Stimulated activated CD4-positive, alpha-beta T cell treated with anti-CD3 and anti-CD28 coated beads, Interleukin-1b, Interleukin-23, amount 100 ng/mL, for 24 hours (primary cell): ENCODE measurements at regions not wholly inside any gene's neighbourhood (a gene's known extent, or its start where the extent isn't known, plus 50 kb on each side); places are given as distances from the start of the nearest gene placed in this dataset.

Experiments used
- DNase-seq, 4 experiments: peaks; one replicate each; pipeline ENCODE4 v3.0.0-alpha.2; 2020; ENCODE audit warnings: low read depth in 4 of 4, low spot score in 1 of 4

DNA sequence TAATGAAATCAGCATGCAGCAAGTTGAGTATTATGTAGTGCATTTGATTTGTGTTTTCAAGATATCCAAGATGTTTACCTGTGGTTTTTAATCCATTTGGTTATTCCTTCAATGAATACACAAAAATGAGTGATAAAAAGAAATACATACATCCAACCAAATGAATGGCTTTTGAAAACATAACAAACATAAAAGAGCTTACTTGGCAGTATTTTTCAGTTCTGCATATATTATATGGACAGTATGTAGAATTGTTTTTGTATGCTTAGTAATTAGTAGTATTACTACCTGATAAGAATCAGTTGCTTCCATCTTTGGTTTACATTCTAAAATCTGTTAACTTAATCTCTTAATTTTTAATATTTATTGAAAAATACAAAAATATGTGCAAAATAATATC, 908.9 kb upstream of the AGA start:
- DNase-seq = no peak

DNA sequence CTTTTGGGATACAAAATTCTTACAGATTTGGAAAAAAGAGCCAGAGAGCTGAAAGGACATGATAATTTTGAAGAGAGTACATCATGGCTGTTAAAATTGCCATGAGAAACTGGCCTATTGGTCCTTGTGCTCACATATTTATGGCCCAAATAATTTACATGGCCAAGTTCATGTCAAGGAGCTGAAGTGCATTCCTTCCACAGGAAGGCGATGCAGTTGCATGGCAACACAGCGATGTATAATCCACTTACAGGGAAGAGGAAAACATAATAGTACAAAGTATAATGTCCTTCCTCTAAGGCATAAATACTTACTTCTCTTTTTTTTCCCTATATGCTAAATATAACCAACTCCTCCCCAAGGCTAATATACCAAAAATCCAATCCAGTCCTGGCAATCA, 914.5 kb upstream of the AGA start:
- no peak for DNase-seq

DNA sequence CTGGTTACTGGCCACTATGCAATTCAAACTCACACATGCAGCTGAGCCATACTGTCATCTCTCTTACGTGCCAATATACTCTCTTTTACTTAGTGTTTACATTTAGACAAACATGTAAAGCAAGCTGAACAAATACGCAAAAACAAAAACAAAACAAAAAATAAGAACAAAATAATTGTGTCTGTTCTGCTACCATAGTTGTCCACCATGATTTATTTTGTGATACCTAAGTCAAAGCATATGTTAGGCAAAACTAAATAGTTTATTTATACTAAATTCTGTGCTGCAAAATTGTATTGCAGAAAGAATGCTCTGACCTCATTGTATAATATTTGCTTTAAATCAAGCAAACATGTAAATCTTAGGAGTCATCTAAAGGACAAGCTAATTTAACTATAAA, 943.2 kb upstream of the AGA start:
- no peak for DNase-seq

DNA sequence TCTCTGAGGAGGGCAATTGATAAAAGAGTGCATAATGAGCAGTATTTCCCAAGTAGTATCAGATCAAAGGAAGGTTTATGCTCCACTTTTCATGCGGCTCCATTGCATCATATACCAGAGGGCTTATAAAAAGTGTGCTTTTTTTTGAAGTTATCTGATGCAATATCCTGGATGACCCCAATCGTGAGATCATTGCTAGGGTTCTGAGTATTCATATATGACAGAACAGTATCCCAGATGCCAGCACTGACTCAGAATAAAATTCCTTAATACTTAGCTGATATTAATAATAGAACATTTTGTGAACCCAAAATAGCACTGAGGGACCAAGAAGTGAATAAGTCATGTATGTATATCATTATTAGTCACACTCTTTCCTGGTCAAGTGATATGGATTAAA, 945.5 kb upstream of the AGA start:
- no peak for DNase-seq

DNA sequence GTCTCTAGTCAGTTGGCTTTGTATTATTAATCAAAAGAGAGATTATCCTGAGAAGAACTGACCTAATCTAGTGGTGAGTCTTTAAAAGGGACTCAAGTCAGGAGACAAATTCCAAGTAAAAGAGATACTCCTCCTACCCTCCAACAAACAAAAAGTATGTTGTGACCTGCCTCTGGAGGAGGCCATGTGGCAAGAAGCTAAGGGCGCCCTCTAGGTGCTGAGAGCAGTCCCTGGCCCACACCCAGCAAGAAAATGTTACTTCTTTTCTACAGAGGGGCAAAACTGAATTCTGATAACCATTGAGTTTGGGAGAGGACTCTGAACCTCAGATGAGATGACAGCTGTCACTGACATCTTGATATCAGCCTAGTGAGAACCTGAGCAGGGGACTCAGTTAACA, 953.6 kb upstream of the AGA start:
- no peak for DNase-seq

DNA sequence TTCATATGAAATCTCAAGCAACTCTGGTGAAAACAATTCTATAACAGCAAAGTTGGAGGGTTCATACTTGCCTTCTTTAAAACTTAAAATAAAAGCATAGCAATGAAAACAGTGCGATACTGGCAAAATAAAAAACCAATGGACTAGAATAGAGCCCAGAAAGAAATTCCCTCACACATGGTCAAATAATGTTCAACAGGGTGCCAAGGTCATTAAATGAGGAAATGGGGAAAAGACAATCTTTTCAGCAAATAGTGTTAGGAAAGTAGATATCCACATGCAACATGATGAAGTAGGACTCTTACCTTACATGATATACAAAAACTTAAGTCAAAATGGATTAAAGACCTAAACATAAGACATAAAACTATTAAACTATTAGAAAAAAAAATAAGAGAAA, 970.2 kb upstream of the AGA start:
- DNase-seq = no peak

DNA sequence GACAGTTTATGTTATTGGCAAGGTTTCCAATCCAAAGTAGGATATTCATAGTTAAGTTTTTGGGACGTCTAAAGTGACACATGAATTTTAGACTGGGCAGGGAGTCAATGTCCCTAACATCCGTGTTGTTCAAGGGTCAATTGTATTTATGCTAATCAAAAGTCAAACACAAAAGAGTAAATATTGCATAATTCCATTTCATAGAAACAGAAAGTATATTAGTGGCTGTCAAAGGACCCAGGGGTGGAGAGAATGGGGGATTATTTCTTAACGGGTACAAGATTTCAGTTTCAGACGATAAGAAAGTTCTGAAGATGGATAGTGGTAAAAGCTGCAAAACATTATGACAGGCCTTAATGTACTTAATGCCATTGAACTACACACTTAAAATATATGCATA, 971.8 kb upstream of the AGA start:
- no peak for DNase-seq

DNA sequence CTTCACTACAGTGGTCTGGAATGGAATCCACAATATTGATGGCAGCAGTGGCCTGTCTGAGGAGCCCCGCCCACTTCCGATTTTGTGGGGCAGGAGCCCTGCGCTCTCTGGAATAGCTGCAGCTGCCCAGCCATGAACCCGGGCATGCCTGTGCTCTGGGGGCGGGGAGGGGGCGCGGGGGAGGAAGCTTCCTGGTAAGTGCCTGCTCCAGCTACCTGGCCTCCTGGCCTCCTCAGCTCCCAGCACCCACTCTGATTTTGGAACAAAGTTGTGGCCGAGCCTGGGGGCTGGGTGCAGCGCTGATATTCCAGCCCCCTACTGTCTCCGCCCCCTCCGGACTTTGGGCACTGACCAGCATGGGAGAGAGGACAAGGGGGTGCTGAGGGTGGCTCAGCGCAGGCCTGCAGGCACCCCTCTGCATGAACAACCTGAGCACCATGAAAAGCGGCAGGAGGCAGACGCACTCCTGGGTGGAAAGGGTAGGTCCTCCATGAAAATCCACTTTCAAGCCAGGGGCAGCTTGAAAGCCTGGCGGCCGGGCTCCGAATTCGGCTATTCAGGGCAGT, 972.7 kb upstream of the AGA start:
- no peak for DNase-seq

DNA sequence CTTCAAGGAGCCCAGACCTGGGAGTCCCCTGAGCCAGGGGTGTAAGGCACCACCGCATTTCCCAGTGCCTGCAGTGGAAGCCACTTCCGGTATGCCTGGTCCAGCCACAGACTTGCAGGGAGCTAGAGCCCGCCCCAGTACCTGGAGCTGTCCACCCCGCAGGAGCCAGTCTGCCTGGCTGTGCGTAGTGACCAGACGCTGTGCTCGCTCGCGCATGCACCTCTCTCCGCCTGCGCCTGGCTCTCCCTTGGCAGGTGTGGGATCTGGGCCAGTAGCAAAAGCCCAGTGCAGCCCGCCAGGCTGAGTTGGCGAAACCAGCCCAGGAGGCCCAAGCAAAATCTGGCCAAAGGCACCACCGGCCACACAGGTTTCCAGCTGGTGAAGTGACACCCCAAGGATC, 973.7 kb upstream of the AGA start:
- no peak for DNase-seq

DNA sequence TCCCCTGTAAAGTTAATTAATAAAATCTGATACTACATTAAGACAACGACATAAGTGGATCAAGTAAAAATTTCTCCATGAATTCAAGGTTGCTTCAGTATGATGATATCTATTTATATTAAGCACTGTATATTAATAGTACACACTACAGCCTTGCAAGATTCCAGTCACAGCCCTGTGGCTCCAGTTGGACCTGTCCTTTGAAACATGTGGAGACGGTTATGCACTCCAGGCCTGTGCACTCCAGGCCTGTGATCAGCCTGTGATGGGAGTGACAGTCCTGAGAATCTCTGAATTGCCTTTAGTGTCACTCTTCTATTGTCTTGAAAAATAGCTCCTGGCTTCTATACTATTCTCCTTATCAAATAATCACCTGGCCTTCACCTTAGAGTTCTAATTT, 981.1 kb upstream of the AGA start:
- no peak for DNase-seq

DNA sequence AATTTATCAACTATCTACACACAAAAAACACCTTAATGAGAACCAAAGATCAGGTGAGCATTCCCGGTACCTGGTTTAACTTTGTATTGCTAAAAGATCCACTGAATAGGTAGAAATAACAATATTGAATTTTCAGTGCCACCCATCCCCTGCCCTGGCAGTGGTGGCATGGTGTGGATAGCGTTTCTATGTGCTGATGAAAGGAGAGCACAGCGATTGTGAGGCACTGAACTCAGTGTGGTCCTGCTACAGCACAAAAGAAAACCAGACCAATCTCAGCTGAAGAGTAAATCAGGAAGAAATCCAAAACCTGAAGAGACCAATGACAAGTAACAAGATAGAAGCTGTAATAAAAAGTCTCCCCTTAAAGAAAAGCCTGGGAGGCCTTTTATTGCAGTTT, 984.6 kb upstream of the AGA start:
- DNase-seq = no peak

DNA sequence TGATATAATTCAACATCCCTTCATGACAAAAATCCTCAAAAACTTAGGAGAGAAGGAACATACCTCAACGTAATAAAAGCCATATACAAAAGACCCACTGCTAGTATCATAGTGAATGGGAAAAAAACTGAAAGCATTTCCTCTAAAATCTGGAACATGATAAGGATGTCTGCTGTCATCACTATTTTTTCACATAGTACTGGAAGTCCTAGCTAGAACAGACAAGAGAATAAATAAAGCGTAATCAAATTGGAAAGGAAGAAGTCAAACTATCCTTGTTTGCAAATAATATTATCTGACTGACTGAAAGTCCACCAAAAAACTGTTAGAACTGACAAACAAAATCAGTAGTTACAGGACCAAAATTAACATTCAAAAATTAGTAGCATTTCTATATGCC, 985.4 kb upstream of the AGA start:
- DNase-seq = no peak

DNA sequence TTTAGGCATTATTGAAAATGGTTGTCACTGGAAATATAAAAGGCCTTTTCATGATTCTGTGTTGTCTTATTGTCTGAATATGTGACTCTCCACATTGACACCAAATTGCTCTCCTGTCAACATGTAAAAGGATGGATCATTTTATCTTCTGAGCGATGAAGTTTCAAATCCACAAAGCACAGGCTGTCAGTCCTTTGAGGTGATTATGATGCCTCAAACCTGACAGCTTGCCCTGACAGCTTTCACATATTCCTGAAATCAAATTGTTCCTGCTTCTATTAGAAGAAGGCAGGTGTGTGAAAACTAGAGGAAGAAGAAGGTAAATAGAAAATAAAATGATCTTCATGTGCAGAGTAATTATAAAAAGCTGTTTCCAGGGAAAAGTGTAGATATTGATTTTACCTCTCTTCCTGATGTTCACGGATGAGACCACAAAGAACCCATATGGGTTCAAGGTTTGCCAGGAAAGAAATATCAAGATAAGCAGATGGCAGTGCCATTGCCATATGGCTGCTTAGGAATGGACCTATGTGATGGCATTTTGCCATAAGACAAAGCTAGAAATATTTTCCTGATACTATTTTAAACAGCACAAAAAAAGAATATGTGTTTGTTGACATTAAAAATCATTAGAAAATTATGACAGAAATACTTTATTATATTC, 1006.3 kb upstream of the AGA start:
- no peak for DNase-seq

DNA sequence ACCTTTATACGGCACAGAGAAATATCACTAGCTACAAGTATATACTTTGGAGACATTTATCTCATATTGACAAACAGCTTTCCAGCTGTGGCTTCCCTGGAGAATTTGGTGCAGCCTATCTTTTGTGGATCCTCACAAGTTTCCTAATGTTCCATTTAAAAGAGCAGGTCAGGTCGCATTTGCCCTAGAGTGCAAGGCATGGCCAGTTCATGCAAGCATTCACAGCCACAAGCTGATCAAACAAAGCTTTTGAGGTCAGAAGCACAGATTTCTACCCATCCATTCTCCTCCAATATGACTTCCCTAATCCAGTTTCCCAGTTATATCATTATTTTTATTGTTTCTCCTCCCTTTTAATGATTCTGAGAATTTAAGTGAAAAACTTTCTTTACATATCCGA, 1008.4 kb upstream of the AGA start:
- no peak for DNase-seq

DNA sequence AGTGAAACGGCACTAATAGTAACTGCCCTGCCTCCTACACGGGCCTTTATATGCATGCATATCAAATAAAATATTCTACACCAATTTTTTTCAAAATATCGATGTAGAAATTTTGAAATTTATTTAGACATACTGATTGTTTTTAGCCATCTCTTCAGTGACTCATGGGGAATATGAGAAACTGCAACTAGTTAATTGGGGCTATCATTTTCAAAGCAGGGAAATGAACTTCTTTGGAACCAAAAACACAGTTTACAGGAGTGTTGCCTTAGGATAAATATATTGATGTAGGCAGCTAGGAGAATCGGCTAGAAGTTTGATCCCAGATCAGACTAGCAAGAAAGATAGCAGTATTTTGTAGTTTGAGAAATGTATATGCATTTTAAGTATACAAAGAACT, 1010.8 kb upstream of the AGA start:
- DNase-seq = no peak

DNA sequence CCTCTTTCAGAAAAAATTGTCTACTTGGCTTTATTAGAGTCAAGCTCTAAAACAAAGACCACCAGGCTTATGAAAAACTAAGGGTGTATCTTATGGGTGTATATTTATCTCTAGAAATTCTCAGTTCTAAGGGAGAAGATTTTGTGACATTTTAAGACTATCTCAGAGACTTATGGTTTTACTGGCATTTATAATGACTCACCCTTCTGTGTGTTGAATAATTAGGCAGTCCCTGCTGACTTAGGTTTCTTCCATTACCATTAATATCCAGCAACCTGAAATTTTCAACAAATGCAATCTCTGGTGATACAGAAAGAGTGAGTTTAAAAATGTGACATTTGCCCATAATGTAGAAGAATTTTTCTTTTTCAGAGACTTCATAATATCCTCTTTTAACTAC, 1015.0 kb upstream of the AGA start:
- DNase-seq = no peak

DNA sequence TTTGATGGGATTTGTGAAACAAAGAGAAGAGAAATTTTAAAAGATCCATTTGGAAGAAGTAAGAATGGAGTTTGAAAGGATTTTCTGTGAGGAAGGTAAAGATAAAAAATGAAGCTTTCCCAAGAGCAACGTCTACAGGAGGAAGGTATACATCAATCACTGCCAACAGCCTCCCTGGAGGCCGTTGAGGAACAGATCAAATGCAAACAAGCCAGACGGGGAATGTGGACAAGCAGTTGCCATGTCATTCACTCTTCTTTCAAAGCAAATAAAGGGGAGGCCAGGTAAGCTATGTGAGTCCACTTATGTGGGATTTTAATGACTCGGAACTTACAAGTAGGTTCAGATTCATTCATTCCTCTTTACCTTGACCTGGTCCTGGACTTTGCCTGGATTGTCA, 1020.5 kb upstream of the AGA start:
- DNase-seq = no peak

DNA sequence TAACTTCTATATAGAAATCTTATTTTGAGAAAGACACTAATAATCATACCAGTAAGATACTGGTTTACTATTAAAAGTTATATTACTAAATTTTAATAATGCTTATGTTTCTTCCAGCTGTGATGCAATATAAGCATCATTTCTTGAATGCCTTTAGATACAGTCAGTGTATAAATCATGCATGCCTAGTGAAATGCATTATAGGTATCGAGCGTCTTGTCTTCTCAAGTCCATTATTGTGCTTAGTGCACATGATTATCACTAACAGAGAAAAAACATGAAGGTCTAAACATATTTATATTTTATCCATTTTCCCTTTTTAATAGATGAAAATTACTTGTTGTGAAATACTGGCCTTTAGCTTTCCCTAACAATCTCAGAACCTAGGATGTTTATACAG, 1021.5 kb upstream of the AGA start:
- DNase-seq = no peak

DNA sequence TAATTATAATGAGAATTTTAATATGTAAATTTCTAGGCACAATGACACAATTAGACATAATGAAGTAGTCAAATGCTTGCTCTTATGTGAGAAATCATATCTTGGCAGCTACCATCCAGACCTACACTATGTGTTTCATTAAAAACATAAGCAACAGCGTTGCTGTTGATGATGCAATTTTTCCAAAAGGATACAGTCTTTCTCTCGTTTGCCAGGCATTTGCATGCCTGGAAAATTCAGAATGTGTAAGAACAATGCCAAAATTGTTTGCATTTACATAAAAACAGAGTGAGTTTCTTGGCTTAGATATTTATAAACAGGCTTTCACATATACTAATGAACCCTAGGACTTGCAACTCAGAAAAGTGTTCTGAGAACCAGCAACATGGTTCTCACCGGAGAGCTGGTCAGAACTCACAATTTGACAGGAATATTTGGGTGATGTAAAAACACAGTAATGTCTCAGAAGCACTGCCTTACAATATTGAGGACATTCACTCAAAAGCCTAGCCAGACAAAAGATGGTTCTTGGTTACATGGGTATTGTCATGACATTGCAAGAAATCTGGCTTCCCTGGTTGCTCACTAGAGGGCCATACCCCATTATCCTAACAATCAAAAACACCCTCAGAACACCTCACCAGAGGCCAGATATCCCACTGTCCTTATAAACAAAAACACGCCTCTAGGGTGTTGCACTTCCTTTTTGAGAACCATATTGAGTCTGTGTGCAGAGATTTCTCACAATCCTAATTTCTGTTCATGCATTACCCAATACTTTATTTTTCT, 1029.0 kb upstream of the AGA start:
- no peak for DNase-seq

DNA sequence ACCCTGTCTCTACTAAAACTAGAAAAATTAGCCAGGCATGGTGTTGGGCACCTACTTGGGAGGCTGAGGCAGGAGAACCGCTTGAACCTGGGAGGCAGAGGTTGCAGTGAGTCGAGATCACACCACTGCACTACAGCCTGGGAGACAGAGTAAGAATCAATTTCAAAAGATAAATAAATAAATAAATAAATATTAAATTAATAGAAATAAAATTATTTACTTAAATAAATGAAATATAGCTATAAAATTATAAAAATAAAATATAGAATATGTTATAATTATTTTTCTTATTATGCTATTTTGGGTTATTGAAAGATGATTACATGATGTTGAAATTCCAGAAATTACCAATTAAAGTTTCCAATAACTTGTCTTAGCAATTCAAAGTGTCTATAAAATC, 1029.8 kb upstream of the AGA start:
- no peak for DNase-seq

DNA sequence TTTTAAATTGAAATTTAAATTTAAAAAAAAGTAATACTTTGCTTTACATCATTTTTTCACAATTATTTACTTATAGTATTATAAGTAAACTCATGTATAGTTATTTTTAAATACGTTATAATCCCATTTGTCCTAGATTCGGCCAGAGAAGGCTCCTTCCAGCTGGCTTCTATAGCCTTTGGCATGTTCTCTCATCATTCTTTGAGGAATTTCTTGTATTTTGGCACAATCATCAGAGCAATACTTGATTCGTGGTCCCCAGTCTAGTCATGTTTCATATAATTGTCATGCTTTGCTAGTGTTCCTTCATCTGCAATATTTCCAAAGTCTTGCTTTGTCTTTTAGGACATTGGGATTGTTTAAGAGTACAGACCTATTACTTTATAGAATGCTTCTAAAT, 1037.9 kb upstream of the AGA start:
- no peak for DNase-seq

DNA sequence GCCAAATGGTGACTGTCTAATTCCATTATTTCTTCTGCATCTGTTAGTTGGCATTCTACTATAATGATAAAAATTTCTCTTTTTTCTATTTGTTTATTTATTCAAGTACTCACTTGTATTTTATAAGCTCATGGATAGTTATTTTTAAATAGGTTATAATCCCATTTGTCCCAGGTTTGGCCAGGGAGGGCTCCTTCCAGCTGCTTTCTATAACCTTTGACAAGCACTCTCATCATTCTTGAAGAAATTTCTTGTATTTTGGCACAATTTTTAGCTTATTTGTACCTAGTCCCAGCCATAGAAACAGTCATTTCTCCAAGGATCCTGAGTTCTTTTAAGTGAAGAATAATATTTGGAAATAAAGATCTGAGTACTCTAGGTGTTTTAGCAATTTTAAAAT, 1038.6 kb upstream of the AGA start:
- no peak for DNase-seq

DNA sequence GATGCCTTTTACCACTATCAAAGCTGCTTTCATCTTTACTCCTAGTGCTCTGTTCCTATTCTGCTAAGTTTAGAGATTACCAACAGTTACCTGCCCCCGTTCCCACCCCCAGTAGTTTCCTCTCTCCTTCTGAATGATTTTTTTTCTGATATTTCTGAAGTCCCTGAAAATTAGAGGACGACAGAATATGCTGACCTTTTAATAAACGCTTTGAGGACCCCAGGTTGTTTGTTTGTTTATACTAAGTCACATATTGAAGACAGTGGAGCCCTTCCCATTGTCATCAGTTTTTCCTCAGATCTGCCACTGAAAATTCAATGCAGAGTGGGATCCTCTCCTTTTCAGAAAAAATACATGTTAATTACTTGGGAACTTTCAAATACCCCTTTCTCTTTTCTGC, 1039.3 kb upstream of the AGA start:
- no peak for DNase-seq
